HG03066 (cell line): ENCODE measurements at regions not wholly inside any gene's neighbourhood (a gene's known extent, or its start where the extent isn't known, plus 50 kb on each side); places are given as distances from the start of the nearest gene placed in this dataset.
"Not testable (repeated sequence)": the region's sequence is repeated elsewhere in the genome, so short reads cannot be mapped to it uniquely, and the experiment has no call there.

ENCODE experiments used
- ATAC-seq: cut with Tn5 transposase; IDR thresholded peaks from one replicate; pipeline ENCODE4 v1.9.1; 2021; ENCODE audit warnings: low read depth; ENCODE audit not compliant: unreplicated experiment

- ATAC-seq, result no peak
These were observed 197.2 kb downstream of the GRXCR1 start for GRCh38 chr4:43089730-43090129.

GRCh38 chr4:43103048-43103447, 210.5 kb downstream of the GRXCR1 start:
- ATAC-seq, result no peak

- ATAC-seq, result no peak
These were observed 219.6 kb downstream of the GRXCR1 start for GRCh38 chr4:43112139-43112538.

GRCh38 chr4:43113196-43113595, 220.7 kb downstream of the GRXCR1 start:
- ATAC-seq, result no peak

GRCh38 chr4:43126595-43126994, 234.1 kb downstream of the GRXCR1 start:
- ATAC-seq, result no peak

- no peak for ATAC-seq
These were observed 237.9 kb downstream of the GRXCR1 start for GRCh38 chr4:43130228-43131021.

GRCh38 chr4:43132010-43132582, 239.6 kb downstream of the GRXCR1 start:
- ATAC-seq, result peak; percentile 75

- no peak for ATAC-seq
These were observed 241.1 kb downstream of the GRXCR1 start for GRCh38 chr4:43133566-43133965.

GRCh38 chr4:43136752-43137151, 244.2 kb downstream of the GRXCR1 start:
- no peak for ATAC-seq

- ATAC-seq, result no peak
These were observed 253.7 kb downstream of the GRXCR1 start for GRCh38 chr4:43146198-43146597.

- no peak for ATAC-seq
These were observed 256.0 kb downstream of the GRXCR1 start for GRCh38 chr4:43148481-43148880.

- ATAC-seq, result no peak
These were observed 270.7 kb downstream of the GRXCR1 start for GRCh38 chr4:43163101-43163792.

- ATAC-seq, result no peak
These were observed 297.2 kb downstream of the GRXCR1 start for GRCh38 chr4:43189741-43190140.

GRCh38 chr4:43212576-43212975, 320.1 kb downstream of the GRXCR1 start:
- not testable (repeated sequence) for ATAC-seq

- ATAC-seq, result no peak
These were observed 331.3 kb downstream of the GRXCR1 start for GRCh38 chr4:43223820-43224219.

GRCh38 chr4:43224559-43224958, 332.0 kb downstream of the GRXCR1 start:
- no peak for ATAC-seq

- ATAC-seq, result no peak
These were observed 340.8 kb downstream of the GRXCR1 start for GRCh38 chr4:43233321-43233720.

GRCh38 chr4:43234626-43235415, 342.3 kb downstream of the GRXCR1 start:
- no peak for ATAC-seq

GRCh38 chr4:43238008-43238407, 345.5 kb downstream of the GRXCR1 start:
- no peak for ATAC-seq

GRCh38 chr4:43238585-43238984, 346.1 kb downstream of the GRXCR1 start:
- no peak for ATAC-seq

GRCh38 chr4:43241104-43241503, 348.6 kb downstream of the GRXCR1 start:
- ATAC-seq, result no peak
